K562 (cell line): ENCODE measurements at regions not wholly inside any gene's neighbourhood (a gene's known extent, or its start where the extent isn't known, plus 50 kb on each side); places are given as distances from the start of the nearest gene placed in this dataset.
"Not testable (repeated sequence)": the region's sequence is repeated elsewhere in the genome, so short reads cannot be mapped to it uniquely, and the experiment has no call there.

Source experiments
- ATAC-seq: fragments of 200-7000 bp; cut with Tn5 transposase; 3 replicates; pipeline ENCODE4 v1.9.1; 2020; ENCODE audit warnings: moderate library complexity
- BruUV-seq: library from RNA; stranded (reverse); fragments of 400-500 nt; replicated peaks from 2 replicates; lab custom pipeline; 2021; lab: Mats Ljungman, UMichigan
- CTCF ChIA-PET: fragments of 300-600 bp; formaldehyde crosslinking; extraction: SDS; loops from one replicate; lab custom pipeline; 2021; ENCODE audit warnings: low intra/inter-chr PET ratio; lab: Yijun Ruan, JAX
- POLR2A ChIA-PET: fragments of 300-600, 350-650 bp; sonication (Branson Sonifier 250); formaldehyde crosslinking; extraction: SDS; loops from one replicate; lab custom pipeline; 2021; ENCODE audit warnings: antibody characterized with exemption, inconsistent platforms; lab: Yijun Ruan, JAX
- DNase-seq, 4 experiments: peaks; one replicate each; pipeline versions ENCODE4 v3.0.0 to v3.0.0-alpha.2; 2011 to 2018; ENCODE audit warnings: low spot score in 3 of 4, mixed read lengths in 3 of 4; ENCODE audit errors: extremely low read depth in 1 of 4
- FAIRE-seq: peaks from 2 replicates; lab custom pipeline; 2011; peaks lifted over from hg19 to GRCh38; lab: Jason Lieb, UNC
- H2AFZ ChIP-seq: 2 replicates; pipeline ENCODE4 v1.6.0; 2011; ENCODE audit warnings: low read depth, low read length, control low read depth, inconsistent platforms
- H3K27ac ChIP-seq: fragments of 200-600 bp; 3 replicates; pipeline ENCODE4 v1.8.0; 2011; ENCODE audit warnings: low read depth, mild to moderate bottlenecking, control low read depth, inconsistent platforms, low read length, moderate library complexity, mixed read lengths; ENCODE audit errors: extremely low read depth
- H3K27me3 ChIP-seq, 2 experiments: fragments of 300-600 bp in 1 of 2; 2 replicates in 1 of 2; 3 replicates in 1 of 2; pipeline versions ENCODE4 v1.6.0 to v1.8.0; 2011; ENCODE audit warnings: inconsistent platforms in 2 of 2, low read length in 2 of 2, mild to moderate bottlenecking in 1 of 2, mixed read lengths in 1 of 2, moderate library complexity in 1 of 2; ENCODE audit not compliant: control insufficient read depth in 2 of 2, insufficient read depth in 2 of 2
- H3K36me3 ChIP-seq: fragments of 300-600 bp; 3 replicates; pipeline ENCODE4 v1.8.0; 2011; ENCODE audit warnings: mild to moderate bottlenecking, low read length, inconsistent platforms; ENCODE audit not compliant: control insufficient read depth, insufficient read depth
- H3K4me1 ChIP-seq, 2 experiments: fragments of 200-600 bp in 1 of 2; replicated peaks in 1 of 2; 2 replicates in 1 of 2; 3 replicates in 1 of 2; pipeline versions ENCODE4 v1.5.1 to v1.8.0; 2011; ENCODE audit warnings: inconsistent platforms in 2 of 2, low read length in 2 of 2, mild to moderate bottlenecking in 1 of 2, mixed read lengths in 1 of 2, moderate library complexity in 1 of 2; ENCODE audit not compliant: control insufficient read depth in 2 of 2, insufficient read depth in 2 of 2
- H3K4me2 ChIP-seq: 2 replicates; pipeline ENCODE4 v1.6.1; 2011; ENCODE audit warnings: low read length, control low read depth, inconsistent platforms, mixed read lengths; ENCODE audit not compliant: insufficient read depth
- H3K4me3 ChIP-seq: fragments of 200-600 bp; sonication (generic), shearing (Covaris generic); 2 replicates; pipeline ENCODE4 v1.5.1; 2016; ENCODE audit warnings: control low read depth, inconsistent platforms
- H3K79me2 ChIP-seq: fragments of 200-600 bp; 3 replicates; pipeline ENCODE4 v1.8.0; 2011; ENCODE audit warnings: low read length, inconsistent platforms; ENCODE audit not compliant: control insufficient read depth, insufficient read depth
- H3K9ac ChIP-seq, 2 experiments: 2 replicates each; pipeline versions ENCODE4 v1.6.0 to v1.6.1; 2011; ENCODE audit warnings: low read depth in 2 of 2, low read length in 2 of 2, control low read depth in 1 of 2, inconsistent platforms in 1 of 2, mild to moderate bottlenecking in 1 of 2, mixed read lengths in 1 of 2; ENCODE audit not compliant: insufficient read depth in 1 of 2
- H3K9me1 ChIP-seq: one replicate; pipeline ENCODE4 v1.6.0; 2011; ENCODE audit warnings: inconsistent platforms, mild to moderate bottlenecking, low read length, moderate library complexity; ENCODE audit not compliant: control insufficient read depth, insufficient read depth
- H3K9me3 ChIP-seq: replicated peaks from 2 replicates; pipeline ENCODE4 v1.5.1; 2011; ENCODE audit warnings: low read depth, low read length, inconsistent platforms; ENCODE audit not compliant: control insufficient read depth, insufficient read depth
- H4K20me1 ChIP-seq: replicated peaks from 2 replicates; pipeline ENCODE4 v1.6.1; 2011; ENCODE audit warnings: low read length, inconsistent platforms, mixed read lengths; ENCODE audit not compliant: control insufficient read depth, insufficient read depth
- FOXM1 ChIP-seq, 2 experiments: fragments of 450-650 bp in 1 of 2; sonication (generic) in 1 of 2; formaldehyde crosslinking in 1 of 2; IDR thresholded peaks; 2 replicates each; pipeline versions ENCODE4 v1.6.1 to v1.9.0; 2017 to 2022; ENCODE audit warnings: low read depth in 2 of 2, mild to moderate bottlenecking in 2 of 2, missing genetic modification reagents in 1 of 2, moderate library complexity in 1 of 2
- KLF6 ChIP-seq: fragments of 250-450 bp; sonication (Bioruptor Pico); IDR thresholded peaks from 2 replicates; pipeline ENCODE4 v1.4.0; 2020; ENCODE audit warnings: mild to moderate bottlenecking, moderate library complexity, borderline replicate concordance
- NCOA6 ChIP-seq: fragments of 450-650 bp; IDR thresholded peaks from 2 replicates; pipeline ENCODE4 v1.6.1; 2017; ENCODE audit warnings: mild to moderate bottlenecking
- NEUROD1 ChIP-seq: fragments of 150-350 bp; IDR thresholded peaks from 2 replicates; pipeline ENCODE4 v1.6.1; 2014; ENCODE audit warnings: borderline replicate concordance, low read length, low read depth; ENCODE audit not compliant: partially characterized antibody
- NFRKB ChIP-seq: fragments of 450-650 bp; IDR thresholded peaks from 2 replicates; pipeline ENCODE4 v1.6.1; 2016; ENCODE audit warnings: low read depth
- PCBP1 ChIP-seq: fragments of 200-400 bp; formaldehyde crosslinking; IDR thresholded peaks from 2 replicates; pipeline ENCODE4 v1.6.1; 2018; ENCODE audit warnings: mild to moderate bottlenecking, low read depth, low read length; ENCODE audit not compliant: poor library complexity, severe bottlenecking
- PCBP2 ChIP-seq: fragments of 200-400 bp; formaldehyde crosslinking; IDR thresholded peaks from 2 replicates; pipeline ENCODE4 v1.6.1; 2018; ENCODE audit warnings: low read length, low read depth, mild to moderate bottlenecking, moderate library complexity; ENCODE audit not compliant: poor library complexity, severe bottlenecking
- POLR2AphosphoS5 ChIP-seq: IDR thresholded peaks from 2 replicates; pipeline ENCODE4 v1.6.1; 2011; ENCODE audit warnings: mild to moderate bottlenecking, low read depth, low read length, moderate library complexity; ENCODE audit not compliant: control insufficient read depth, insufficient read depth
- SMARCA5 ChIP-seq: fragments of 450-650 bp; IDR thresholded peaks from 2 replicates; pipeline ENCODE4 v1.6.1; 2016
- TBP ChIP-seq: optimal IDR thresholded peaks from 2 replicates; pipeline ENCODE3; 2011; ENCODE audit warnings: low read depth, low read length, improper control_type of control experiment
- TOE1 ChIP-seq, 2 experiments: fragments of 450-650 bp in 1 of 2; sonication (generic) in 1 of 2; formaldehyde crosslinking in 1 of 2; IDR thresholded peaks; 2 replicates each; pipeline versions ENCODE4 v1.7.1 to v1.8.0; 2016 to 2022; ENCODE audit warnings: borderline replicate concordance in 2 of 2, mild to moderate bottlenecking in 2 of 2, antibody characterized with exemption in 1 of 2, inconsistent platforms in 1 of 2, low read depth in 1 of 2, missing genetic modification reagents in 1 of 2, moderate library complexity in 1 of 2
- ZFP30 ChIP-seq: fragments of 250-450 bp; sonication (Bioruptor Pico); IDR thresholded peaks from 2 replicates; pipeline ENCODE4 v1.8.0; 2022; ENCODE audit warnings: moderate library complexity, mild to moderate bottlenecking, inconsistent platforms, borderline replicate concordance
- ZKSCAN3 ChIP-seq: fragments of 250-450 bp; sonication (Bioruptor Pico); IDR thresholded peaks from 2 replicates; pipeline ENCODE4 v1.4.0; 2020
- ZNF384 ChIP-seq: IDR thresholded peaks from 2 replicates; pipeline ENCODE4 v1.6.1; 2012; ENCODE audit warnings: low read depth, low read length, improper control_type of control experiment
- WGBS: fragments of 100-300 bp; shearing (Covaris generic); methylation state at CpG from one replicate; pipeline ENCODE4 v1.1.6; 2016; ENCODE audit warnings: low coverage, mixed read lengths; ENCODE audit not compliant: insufficient coverage; ENCODE audit errors: missing lambda C conversion rate; 5-methylcytosine and 5-hydroxymethylcytosine counted together
- in situ Hi-C: fragments of 300-500 bp; cut with MboI; formaldehyde crosslinking; loops from 4 replicates; pipeline ENCODE4 v1.15.0; 2018; ENCODE audit warnings: inconsistent platforms, mixed read lengths
- intact Hi-C: fragments of 100-400 bp; cut with micrococcal nuclease; formaldehyde crosslinking; loops from 2 replicates; pipeline ENCODE4 v1.14.2; 2022
- TF ChIP-seq, protein P1 (sequence below): sonication (generic); formaldehyde crosslinking; IDR thresholded peaks from 2 replicates; pipeline ENCODE4 v1.8.1; 2023; ENCODE audit warnings: mild to moderate bottlenecking, missing genetic modification reagents

DNA sequence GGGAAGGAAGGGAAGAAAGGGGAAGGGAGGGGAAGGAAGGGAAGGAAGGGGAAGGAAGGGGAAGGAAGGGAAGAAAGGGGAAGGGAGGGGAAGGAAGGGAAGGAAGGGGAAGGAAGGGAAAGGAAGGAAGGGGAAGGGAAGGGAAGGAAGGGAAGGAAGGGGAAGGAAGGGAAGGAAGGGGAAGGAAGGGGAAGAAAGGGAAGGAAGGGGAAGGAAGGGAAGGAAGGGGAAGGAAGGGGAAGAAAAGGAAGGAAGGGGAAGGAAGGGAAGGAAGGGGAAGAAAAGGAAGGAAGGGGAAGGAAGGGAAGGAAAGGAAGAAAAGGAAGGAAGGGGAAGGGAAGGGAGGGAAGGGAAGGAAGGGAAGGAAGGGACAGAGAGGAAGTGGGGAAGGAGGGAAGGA lies 295.7 kb upstream of the PCDH18 start:
- H3K9me3 ChIP-seq, H3K9ac ChIP-seq, H3K4me3 ChIP-seq, FAIRE-seq, H3K36me3 ChIP-seq, BruUV-seq, POLR2A ChIA-PET, H3K4me2 ChIP-seq, CTCF ChIA-PET, H2AFZ ChIP-seq, H3K27me3 ChIP-seq, H3K79me2 ChIP-seq, H3K9me1 ChIP-seq, ATAC-seq, H3K4me1 ChIP-seq, H3K27ac ChIP-seq, DNase-seq, intact Hi-C loops, in situ Hi-C loops, H4K20me1 ChIP-seq: not testable (repeated sequence)
- TF ChIP-seq PCBP1 (peak; percentile 90), PCBP2 (peak; percentile 58)

DNA sequence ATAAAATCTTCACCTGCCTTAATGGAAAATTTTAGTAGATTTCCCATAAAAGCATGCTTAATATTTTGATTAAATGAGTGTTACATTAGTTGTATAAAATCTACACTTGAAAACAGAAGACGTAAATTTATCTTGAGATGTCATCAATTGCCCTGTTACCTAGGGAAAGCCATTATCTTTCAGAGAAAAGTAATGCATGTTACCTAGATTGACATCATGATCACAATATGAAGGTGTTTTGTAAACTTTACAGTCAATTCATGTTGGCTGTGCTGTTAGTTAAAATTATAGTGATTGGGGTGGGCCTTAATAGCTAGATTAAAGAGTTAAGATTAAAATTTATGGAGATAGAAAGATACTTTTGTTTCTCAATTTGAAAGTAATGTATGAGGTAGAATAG lies 293.2 kb upstream of the PCDH18 start:
- BruUV-seq, result no TSS peak
- 0% methylated on average over 1 of the region's 1 CpG for WGBS
- in situ Hi-C loops, result no loop called here
- TF ChIP-seq SMARCA5 (no peak), ZFP30 (CRISPR knock-in tag) (no peak), TOE1 (IDR thresholded peaks at IDR 0.05; ENCODE audit: borderline replicate concordance) (no peak), TOE1 (CRISPR knock-in tag; IDR thresholded peaks at IDR 0.05; ENCODE audit: borderline replicate concordance, low read depth) (no peak), POLR2AphosphoS5 (no peak), FOXM1 (IDR thresholded peaks at IDR 0.05; ENCODE audit: low read depth) (no peak), FOXM1 (CRISPR knock-in tag; IDR thresholded peaks at IDR 0.05; ENCODE audit: low read depth) (no peak), TBP (no peak), ZKSCAN3 (no peak), KLF6 (no peak), NEUROD1 (no peak), NCOA6 (no peak), NFRKB (no peak), ZNF384 (no peak)
- TF ChIP-seq, protein P1, sequence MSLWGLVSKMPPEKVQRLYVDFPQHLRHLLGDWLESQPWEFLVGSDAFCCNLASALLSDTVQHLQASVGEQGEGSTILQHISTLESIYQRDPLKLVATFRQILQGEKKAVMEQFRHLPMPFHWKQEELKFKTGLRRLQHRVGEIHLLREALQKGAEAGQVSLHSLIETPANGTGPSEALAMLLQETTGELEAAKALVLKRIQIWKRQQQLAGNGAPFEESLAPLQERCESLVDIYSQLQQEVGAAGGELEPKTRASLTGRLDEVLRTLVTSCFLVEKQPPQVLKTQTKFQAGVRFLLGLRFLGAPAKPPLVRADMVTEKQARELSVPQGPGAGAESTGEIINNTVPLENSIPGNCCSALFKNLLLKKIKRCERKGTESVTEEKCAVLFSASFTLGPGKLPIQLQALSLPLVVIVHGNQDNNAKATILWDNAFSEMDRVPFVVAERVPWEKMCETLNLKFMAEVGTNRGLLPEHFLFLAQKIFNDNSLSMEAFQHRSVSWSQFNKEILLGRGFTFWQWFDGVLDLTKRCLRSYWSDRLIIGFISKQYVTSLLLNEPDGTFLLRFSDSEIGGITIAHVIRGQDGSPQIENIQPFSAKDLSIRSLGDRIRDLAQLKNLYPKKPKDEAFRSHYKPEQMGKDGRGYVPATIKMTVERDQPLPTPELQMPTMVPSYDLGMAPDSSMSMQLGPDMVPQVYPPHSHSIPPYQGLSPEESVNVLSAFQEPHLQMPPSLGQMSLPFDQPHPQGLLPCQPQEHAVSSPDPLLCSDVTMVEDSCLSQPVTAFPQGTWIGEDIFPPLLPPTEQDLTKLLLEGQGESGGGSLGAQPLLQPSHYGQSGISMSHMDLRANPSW (CRISPR knock-in tag), result no peak

More for the DNA sequence above, 293.2 kb upstream of the PCDH18 start:
- FAIRE-seq, result no peak
- Histone ChIP-seq H3K9me3 (no peaks in the 10 kb centered on the region), H2AFZ (no peak overlapping the region), H3K9ac (no peak overlapping the region), H3K79me2 (no peaks in the 10 kb centered on the region), H3K27ac (no peak overlapping the region), H4K20me1 (no peaks in the 10 kb centered on the region), H3K4me3 (no peak overlapping the region), H3K9me1 (no peaks in the 10 kb centered on the region), H3K4me1 (no peaks in the 10 kb centered on the region), H3K36me3 (no peaks in the 10 kb centered on the region), H3K27me3 (no peaks in the 10 kb centered on the region), H3K4me2 (no peak overlapping the region)
- ChIA-PET CTCF (no interaction called here), POLR2A (no interaction called here)
- DNase-seq, result no peak
- ATAC-seq, result no peak
- intact Hi-C loops, result no loop called here
